Frontal cortex (tissue), 3 donors: ENCODE measurements at regions not wholly inside any gene's neighbourhood (a gene's known extent, or its start where the extent isn't known, plus 50 kb on each side); places are given as distances from the start of the nearest gene placed in this dataset.
A peak's percentile ranks its signal among the peaks of the same experiment; 100 is the strongest.

Source experiments
- DNase-seq, 2 donors: peaks; one replicate each; pipeline ENCODE4 v3.0.0; 2012; ENCODE audit warnings: low spot score in 2 of 2
- FAIRE-seq: peaks from 2 replicates; lab custom pipeline; 2012; peaks lifted over from hg19 to GRCh38; lab: Jason Lieb, UNC
- donor health status: control.
- donor health status: control.
- donor health status: control.

DNA sequence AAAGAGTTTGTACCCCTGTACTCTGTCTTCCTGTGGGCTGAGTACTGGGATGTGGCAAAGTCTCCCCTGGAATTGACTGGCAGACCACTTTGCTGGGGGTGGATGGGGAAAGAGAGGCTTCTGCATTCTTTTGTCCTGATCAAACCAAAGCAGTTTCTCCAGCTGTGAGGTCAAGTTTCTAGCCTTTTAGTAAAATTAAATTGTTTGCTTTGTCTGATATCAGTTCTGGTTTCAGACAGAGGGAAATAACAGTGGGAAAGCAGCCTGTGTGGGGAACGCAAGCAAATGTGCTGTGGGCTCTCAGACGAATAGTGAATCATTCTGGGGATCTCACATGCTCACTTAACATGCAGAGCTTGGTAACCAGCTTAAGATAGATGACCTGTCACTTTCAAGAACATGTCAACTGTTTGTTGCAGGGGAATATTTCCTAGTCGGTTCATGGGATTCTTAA lies 151.6 kb downstream of the FAT3 start:
- DNase-seq (no peak), FAIRE-seq (no peak)

DNA sequence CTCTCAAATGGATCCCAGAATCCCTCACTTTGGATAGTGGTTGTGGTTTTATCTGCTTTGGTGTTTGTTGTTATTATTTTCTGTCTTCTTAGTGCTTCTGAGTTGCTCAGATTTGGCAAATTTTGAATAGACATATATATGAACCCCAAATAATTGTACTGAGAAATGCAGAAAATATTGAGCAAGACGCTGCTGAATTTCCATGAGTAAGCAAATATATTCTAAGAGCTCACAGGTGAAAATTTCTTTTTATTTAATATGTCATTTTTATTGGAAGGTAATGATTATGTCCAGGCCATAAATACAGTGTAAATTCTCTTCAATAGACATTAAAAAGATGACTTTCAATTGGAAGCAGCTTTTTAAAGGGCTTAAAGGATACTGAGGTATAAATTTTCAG lies 152.1 kb downstream of the FAT3 start:
- FAIRE-seq (no peak), DNase-seq (no peak)

DNA sequence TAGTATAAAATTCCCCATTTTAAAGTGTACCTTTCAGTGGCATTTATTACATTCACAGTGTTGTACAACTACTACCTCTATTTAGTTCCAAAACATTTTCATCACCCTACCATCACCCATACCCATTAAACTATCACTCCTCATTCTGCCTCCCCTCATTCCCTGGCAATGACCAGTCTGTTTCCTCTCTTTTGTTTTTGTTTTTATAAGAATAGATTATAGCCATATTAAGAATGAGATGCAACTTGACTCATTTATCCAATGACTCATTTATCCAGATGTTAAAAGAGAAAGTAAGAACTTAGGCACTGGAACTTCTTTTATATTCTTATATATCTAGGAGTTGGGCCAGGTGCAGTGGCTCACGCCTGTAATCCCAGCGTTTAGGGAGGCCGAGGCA lies 156.3 kb downstream of the FAT3 start:
- FAIRE-seq: no peak
- no peak for DNase-seq

DNA sequence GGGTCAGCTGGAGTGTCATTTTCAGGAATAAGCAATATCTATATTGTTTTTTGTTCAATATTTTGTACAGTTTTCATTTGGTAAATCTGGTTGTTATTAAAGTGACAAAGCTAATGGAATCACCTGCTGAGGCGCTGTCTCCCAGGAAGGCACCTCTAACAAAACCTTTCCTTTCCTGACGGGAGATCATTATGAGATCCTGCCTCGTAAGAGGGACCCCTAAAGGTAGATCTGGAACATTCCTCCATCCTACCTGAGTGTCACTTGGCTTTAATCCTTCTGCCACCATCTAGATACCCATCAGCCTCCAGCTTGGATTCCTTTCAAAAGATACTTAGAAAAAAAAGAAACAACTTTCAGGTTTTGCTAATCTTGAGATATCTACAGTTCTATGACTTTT lies 157.7 kb downstream of the FAT3 start:
- FAIRE-seq: no peak

DNA sequence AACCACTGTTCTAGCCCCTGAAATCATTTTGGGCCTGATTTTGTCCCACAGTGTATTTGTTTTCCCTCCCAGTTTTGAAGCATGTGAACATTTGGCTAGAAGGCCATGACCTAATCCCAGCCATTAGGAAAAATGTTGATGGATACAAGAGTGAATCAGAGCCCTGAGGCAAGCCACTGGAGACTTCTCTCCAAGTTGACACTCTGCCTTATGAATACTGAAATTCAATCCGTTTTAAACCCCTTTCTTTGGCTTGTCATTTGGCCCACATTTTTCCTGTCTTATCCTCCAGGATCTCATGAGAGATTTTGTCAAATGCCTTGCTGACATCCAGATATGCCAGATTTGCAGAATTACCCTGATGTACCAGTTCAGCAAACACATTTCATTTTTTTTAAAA lies 158.8 kb downstream of the FAT3 start:
- no peak for DNase-seq
- no peak for FAIRE-seq

More for the DNA sequence above, 157.7 kb downstream of the FAT3 start:
- DNase-seq: no peak

DNA sequence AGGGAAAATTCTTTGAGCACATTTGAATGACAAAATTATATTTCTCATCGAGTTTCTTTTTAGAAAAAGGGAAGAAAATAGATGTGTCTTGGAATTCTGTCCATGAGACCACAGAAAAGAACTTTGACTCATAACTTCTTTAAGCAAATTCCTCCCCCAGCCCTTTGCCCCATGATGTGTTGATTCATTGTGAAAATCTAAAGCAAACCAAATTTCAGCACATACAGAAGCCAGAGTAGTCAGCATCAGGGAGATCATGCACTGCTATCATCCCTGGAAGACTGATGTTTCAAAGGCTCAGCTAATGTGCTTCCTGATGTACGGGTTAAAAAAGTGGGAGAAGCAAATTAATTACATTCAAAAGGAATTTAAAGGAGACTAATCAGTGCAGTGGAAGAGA lies 159.7 kb downstream of the FAT3 start:
- FAIRE-seq: no peak
- no peak for DNase-seq

DNA sequence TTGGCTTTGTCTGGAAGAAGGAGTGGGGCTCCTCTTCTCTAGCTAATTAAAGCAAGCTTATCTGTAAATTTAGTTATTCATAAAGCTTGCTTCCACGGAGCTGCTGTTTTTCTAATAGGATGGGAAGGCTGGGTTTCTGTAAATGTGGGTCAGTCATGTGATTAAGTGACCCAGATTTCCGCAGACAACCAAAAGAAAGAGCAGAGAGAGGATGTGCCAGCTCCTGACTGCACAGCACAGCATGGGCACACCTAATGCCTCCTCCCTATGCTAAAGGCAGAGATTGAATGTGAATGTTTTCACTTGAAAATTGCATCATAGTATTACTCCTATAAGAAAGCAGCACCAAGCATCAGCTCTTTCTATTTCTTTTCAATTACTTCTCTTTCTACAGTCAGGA lies 160.2 kb downstream of the FAT3 start:
- FAIRE-seq (no peak), DNase-seq (peak in 1 of 2 donors; percentile 14)

DNA sequence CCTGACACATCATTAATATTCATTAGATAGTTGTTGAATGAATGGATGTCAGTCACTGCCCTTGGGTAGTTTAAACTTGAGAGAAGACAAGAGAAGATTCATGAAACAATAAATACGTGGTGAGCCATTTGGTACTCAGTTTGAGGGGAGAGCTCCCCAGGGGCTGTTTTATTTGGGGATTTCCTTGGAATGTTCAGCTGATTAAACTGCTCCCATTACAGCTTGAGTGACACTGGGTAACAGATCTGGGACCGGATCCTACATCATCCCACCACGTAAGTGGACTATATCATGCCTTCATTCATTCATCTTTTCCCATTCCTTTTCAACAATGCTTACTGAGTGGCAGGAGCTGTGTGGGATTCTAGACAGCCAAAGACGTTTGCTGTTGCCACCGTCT lies 162.0 kb downstream of the FAT3 start:
- DNase-seq: no peak
- no peak for FAIRE-seq

DNA sequence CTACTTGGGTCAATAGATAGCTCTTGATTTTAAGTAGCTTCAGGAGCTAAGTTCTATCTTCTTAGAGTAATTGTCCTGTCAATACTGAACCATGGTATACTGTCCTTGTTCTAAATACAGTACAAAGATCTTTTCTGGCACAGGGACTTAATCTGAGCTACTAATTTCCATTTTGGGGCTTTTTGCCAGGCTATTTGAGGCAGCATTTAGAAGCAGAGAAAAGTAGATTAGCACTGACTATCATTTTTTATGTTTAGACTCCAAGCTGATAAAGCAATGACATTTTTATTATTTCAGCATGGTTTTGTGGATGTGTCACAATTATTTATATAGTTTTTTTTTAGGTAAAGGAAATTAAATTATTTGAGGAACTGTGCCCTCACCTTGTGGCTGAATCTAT lies 163.2 kb downstream of the FAT3 start:
- FAIRE-seq: no peak
- DNase-seq: no peak

DNA sequence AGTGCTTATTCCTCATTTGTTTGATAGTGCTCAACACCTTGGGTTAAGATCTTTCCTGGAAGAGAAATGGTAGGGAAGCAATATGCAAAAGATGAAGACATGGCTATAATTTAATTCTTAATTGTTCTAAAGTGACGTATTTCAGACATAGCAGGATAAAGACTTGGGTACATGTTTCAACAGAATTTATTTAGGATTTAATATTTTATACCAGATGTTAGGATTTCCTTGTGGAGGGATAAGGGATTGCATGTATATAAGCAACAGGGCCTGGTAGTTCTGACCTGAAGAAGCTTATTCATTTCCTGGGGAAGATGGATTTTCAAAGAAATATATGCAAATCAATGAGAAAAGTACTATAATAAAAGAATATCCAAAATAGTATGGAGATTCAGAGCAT lies 163.8 kb downstream of the FAT3 start:
- FAIRE-seq (no peak), DNase-seq (no peak)

DNA sequence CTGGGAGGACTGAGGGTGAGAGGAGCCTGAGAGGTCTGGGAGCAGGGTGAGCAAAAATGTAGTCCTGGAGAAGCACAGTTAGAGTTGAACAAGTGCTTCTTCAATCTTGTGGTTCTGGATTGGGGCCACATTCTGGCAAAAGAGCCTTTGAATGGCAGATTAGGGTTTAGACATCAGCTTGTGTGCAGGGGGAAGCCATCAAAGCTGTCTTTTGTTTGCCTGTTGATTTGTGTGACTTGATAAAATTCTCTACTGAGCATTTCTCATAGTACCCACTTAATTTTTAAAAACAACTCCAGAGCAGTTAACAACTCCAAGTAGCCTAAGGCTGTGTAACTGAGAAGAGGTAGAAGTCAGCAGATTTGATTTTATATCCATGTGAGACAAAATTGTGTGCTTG lies 166.2 kb downstream of the FAT3 start:
- no peak for DNase-seq
- FAIRE-seq: no peak

DNA sequence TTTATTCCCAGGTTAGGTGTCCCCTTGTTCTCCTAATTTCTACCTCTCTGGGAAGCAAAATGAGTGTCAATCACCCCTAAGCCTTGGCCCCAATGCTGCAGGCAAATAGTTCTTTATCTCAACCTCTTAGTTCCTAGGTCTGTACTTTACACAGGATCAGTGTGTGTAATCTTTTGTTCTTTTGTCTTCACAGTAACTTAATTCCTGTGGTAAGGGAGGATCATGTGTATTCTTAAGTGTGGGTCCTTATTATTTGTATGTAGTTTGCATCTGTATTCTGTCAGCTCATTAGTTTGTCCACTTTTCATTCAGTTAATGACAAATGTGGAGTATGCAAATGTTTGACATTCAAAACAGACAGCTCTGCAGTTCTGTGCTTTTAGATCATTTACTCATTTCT lies 166.7 kb downstream of the FAT3 start:
- FAIRE-seq: no peak
- DNase-seq: no peak

DNA sequence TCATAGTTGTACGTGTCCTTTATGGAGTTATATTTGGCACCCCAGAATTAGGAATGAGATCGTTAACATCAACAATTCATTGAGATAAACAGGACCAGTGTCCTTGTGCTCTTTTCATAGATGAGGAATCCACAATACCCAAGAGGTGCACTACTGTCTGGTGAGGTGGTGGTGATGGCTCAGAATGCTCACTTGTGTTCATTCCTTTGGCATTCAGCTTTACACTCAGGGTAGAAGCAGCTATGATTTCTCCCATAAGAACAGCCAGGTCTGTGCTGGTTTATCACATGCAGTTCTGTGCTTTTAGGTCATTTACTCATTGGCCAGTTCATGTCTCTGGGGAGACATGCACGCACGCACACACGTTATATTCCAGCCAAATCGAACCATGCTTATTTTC lies 167.2 kb downstream of the FAT3 start:
- DNase-seq (no peak), FAIRE-seq (no peak)

DNA sequence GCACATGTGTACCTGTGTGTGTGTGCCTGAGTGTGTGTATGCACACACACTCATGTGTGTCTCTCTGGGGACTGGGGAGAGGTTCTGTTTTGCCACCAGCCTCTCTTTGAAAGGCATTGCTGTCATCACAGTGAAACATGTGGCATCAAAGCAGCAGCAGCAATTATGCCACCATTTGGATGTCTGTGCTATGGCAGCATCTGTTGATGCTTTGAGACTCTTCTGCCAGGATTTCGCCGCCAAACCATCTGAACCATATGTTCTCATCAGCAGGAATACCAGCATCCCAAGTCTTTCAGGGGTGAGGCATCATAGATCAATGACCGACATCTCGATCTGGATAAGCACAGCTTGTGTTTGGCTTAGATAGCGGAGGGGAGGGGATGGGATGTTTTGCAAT lies 168.6 kb downstream of the FAT3 start:
- DNase-seq: no peak
- no peak for FAIRE-seq

DNA sequence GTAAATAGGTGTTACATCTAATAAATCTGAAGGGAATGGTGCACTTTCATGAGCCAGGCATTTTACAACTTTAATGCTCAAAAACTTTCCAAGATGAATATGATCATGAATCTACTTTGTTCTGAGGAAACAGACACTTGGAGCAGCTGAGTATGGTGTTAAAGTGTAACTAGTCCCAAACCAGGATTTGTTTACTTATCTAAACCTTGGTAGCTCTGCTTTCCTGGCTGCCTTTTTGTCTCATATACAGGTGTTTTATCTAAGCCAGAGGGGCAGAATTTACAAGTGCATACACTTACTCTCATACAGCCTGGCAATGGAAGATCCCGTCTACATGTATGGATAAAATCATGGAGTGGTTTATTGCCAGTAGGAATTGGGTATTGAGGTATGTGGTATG lies 171.5 kb downstream of the FAT3 start:
- DNase-seq (no peak), FAIRE-seq (no peak)

DNA sequence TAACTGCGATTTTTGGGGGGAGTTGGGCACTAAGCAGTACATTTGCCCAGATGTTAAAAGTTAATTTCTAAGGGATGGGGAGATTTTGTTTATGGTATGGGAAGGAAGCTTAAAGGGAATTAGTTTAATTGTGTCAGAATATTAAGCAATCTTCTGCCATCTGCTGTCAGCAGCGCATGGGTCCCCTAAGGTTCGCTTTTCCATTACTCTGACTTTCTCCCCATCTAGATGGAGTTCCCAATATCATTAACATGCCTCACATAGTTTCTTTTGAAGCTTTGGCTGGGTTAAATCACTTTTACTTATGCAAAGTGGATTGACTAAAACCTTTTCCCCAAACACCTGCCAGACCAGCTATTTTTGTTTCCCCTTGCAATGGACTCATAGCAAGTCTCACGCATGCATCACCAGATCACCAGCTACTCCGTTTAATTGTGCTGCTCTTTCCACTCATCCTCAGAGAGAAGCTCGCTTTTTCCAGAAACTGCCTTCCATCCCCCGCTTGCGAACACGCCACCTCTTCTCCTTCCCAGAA lies 172.7 kb downstream of the FAT3 start:
- DNase-seq (no peak), FAIRE-seq (no peak)

DNA sequence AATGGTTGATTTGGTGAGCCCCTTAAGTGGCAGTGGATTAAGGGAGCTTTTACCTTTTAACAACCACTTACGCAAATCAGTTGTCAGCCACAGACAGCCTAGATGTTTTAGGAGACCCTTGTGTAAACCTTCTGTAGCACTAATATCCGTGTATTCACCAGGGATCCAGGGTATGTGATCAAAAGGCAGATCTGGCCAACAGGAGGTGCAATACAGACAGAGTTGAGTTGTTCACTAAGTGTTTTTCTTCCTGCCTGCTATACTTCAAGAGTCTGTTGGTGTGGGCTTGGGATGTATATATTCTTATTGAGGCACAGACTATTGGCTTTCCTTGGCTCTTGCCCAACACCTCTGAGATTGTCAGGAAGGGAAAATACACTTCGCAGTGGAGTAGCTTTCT lies 175.1 kb downstream of the FAT3 start:
- DNase-seq (no peak), FAIRE-seq (no peak)

DNA sequence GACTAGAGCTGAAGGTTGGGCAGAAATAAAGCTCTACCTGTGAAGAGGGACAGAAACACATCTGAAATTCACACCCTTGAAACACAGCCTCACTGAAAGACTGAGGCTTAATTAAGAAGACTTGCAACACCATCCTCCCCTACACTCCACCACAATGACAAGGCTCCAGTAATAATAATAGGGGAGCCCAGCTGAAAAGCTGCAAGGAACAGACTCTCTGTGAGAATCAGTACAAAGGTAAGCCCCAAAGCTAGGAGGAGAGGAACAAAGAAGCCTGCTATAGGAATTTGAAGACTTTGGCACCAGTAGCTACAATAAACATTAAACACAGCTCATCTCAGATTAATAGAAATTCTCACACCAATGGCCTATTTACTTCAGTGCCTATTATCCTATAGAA lies 176.9 kb downstream of the FAT3 start:
- DNase-seq (no peak), FAIRE-seq (no peak)

DNA sequence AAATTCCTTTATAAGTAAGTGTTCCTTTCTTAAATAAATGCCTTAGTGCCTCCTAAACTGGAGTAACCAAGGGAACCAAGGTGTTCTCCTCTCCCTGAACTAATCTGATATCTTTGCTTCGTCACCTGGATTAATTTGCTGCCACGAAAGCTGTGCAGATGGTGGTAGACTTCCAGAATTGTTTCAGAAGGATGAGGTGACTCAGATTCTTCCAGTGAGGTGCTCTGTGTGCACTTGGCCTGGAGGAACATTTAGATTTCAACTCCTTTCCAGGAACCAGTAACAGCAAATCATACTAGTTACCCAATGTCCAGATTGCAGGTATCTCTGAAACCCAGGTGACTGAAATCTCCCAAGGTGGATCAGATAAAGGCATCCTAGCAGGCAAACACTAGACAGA lies 181.9 kb downstream of the FAT3 start:
- no peak for DNase-seq
- FAIRE-seq: no peak

DNA sequence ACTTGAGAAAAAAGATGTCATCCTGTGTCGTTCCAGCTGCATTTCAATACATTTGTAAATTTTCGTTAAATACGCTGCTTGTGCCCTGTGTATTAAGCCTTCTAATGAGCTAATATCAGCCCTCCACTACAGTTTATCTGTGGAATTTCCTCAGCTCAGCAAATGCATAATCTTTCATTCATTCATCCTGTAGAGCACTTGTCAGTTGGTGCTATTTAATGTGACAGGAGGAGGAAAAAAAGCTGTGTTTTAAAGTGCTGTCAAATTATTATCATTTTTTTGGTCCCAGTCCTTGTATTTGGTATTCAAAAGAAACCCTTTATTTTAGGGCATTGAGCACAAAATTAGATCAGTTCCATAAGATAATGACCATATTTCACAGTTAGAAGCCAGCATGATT lies 184.7 kb downstream of the FAT3 start:
- no peak for FAIRE-seq

DNA sequence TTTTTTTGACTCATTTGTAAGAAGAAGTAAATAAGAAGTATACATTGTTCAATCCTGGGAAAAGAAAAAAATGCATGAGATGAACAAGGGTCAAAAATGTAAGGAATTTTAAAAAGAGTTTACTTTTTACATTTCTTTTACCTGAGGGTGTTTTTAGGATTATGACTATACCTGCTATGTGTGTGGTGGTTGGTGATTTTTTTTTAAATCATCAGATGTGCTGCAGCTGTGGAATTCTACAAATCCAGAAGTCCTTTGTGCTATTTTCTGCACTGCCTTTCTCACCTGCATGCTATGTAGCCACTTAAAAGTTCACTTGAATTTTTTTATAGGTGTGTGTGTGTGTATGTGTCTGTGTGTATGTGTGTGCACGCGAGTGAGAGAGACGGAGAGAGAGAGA lies 185.3 kb downstream of the FAT3 start:
- FAIRE-seq: no peak

More for the DNA sequence above, 184.7 kb downstream of the FAT3 start:
- no peak for DNase-seq

DNA sequence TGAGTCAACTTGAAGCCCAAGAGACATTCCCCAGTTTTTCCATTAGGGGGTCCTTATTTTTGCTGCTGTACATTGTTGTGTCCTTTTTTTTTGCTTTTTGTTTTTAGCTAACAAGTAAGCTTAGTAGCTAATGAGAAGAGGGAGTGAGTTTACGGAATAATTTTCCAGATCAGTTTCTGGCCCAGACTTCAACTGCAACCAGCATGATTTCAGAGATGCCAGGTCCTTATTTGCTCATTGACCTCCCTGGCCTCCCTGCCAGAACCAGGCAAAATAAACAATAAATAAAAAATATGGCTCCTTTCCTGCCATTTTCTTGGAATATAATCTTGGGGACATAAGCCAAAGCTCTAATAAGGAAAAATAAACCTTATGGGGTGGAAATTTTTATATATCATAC lies 185.9 kb downstream of the FAT3 start:
- no peak for FAIRE-seq

More for the DNA sequence above, 185.3 kb downstream of the FAT3 start:
- DNase-seq: no peak

DNA sequence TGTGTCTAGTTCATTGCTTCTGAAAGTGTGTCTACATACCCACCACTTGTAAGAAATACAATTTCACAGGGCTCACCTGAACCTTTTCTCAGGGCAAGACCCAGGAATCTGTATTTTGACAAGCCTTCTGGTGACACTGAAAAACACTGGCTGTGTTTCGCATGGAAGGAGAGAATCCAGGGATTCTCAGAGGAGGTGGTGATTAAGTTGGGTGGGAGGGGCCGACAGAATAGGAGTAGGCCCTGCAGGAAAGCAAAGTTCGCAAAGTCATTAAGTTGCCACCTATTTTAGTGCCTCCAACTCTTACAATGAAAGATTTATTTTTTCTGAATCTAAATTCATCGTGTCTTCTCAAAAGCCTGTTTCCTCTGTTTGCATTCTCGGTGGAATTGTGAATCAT lies 186.8 kb downstream of the FAT3 start:
- no peak for FAIRE-seq

More for the DNA sequence above, 185.9 kb downstream of the FAT3 start:
- no peak for DNase-seq

More for the DNA sequence above, 186.8 kb downstream of the FAT3 start:
- no peak for DNase-seq
